ENCODE measurements at regions not wholly inside any gene's neighbourhood (a gene's known extent, or its start where the extent isn't known, plus 50 kb on each side); places are given as distances from the start of the nearest gene placed in this dataset.

DNA sequence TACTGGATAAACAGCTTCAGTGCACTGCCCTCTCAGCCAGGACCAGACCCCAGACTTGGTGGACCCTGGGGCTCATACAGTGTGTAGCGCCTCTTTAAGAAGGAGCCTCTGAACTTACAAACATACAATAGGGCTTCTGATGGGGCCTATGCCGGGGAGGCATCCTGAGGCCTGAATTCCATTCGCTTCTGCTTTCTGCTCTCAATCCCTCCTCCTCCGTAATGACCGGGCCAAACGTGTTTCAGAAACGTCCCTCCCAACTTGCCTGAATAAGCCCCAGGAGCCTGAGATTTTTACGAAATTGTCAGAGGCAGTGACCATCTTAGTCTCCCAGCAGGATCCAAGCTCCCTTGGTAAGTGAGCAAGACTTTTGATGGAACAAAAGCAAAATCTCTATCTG is 128.1 kb upstream of the BOD1 start:
- in situ Hi-C loops (cut with MboI; ENCODE audit: low pct_ligation_motif_present in 1 of 4, low pct_unique_long_range_greater_than_20kb in 1 of 4, low sequenced_read_pairs in 3 of 4): no loop called here
- H3K27ac ChIP-seq: peak overlapping the region in 2 of 4 donors; percentile 25 to 48

GRCh38 chr5:173745123-173745522 is 128.7 kb upstream of the BOD1 start:
- intact Hi-C loops (cut with DNase I; ENCODE audit: low total_unique reads): no loop called here
- 44 to 59% methylated on average over 1 to 4 of the region's 4 CpGs for WGBS, 2 donors (ENCODE audit: low coverage in 1 of 2)
- DNase-seq: peak; percentile 75
- Histone ChIP-seq H3K4me3 (no peak overlapping the region), H3K4me1 (no peaks in the 10 kb centered on the region), H3K9me3 (no peaks in the 10 kb centered on the region), H3K27ac (peak overlapping the region in 1 of 4 donors; percentile 48), H3K27me3 (no peaks in the 10 kb centered on the region), H3K36me3 (no peaks in the 10 kb centered on the region)
- TF ChIP-seq POLR2AphosphoS5 (IDR thresholded peaks at IDR 0.05) (peak in 1 of 3 donors; percentile 68), CTCF (IDR thresholded peaks at IDR 0.05) (no peak), POLR2A (IDR thresholded peaks at IDR 0.05) (no peak), EP300 (IDR thresholded peaks at IDR 0.05; ENCODE audit: low read depth) (no peak)
- in situ Hi-C loops (cut with MboI; ENCODE audit: low pct_ligation_motif_present in 1 of 4, low pct_unique_long_range_greater_than_20kb in 1 of 4, low sequenced_read_pairs in 3 of 4): no loop called here

More for the DNA sequence above, 128.1 kb upstream of the BOD1 start:
- intact Hi-C loops (cut with DNase I; ENCODE audit: low total_unique reads): no loop called here
- no peaks in the 10 kb centered on the region for H3K36me3 ChIP-seq
- no peaks in the 10 kb centered on the region for H3K4me1 ChIP-seq
- no peaks in the 10 kb centered on the region for H3K9me3 ChIP-seq
- DNase-seq: no peak
- no peak overlapping the region for H3K4me3 ChIP-seq
- TF ChIP-seq POLR2AphosphoS5 (IDR thresholded peaks at IDR 0.05): no peak
- TF ChIP-seq EP300 (IDR thresholded peaks at IDR 0.05; ENCODE audit: low read depth): no peak
- TF ChIP-seq CTCF (IDR thresholded peaks at IDR 0.05): no peak
- no peak for TF ChIP-seq POLR2A (IDR thresholded peaks at IDR 0.05)
- 81 to 86% methylated on average over 1 to 8 of the region's 8 CpGs for WGBS, 2 donors (ENCODE audit: low coverage in 1 of 2)
- no peaks in the 10 kb centered on the region for H3K27me3 ChIP-seq

- in situ Hi-C loops (cut with MboI; ENCODE audit: low pct_ligation_motif_present in 1 of 4, low pct_unique_long_range_greater_than_20kb in 1 of 4, low sequenced_read_pairs in 3 of 4) (no loop called here), intact Hi-C loops (cut with DNase I; ENCODE audit: low total_unique reads) (no loop called here)
- 76 to 90% methylated on average over 5 to 7 of the region's 7 CpGs for WGBS, 2 donors (ENCODE audit: low coverage in 1 of 2)
- Histone ChIP-seq H3K36me3 (no peaks in the 10 kb centered on the region), H3K27me3 (no peaks in the 10 kb centered on the region), H3K9me3 (no peaks in the 10 kb centered on the region), H3K4me1 (no peaks in the 10 kb centered on the region), H3K4me3 (no peak overlapping the region), H3K27ac (peak overlapping the region in 2 of 4 donors; percentile 6 to 63)
- DNase-seq: no peak
- TF ChIP-seq CTCF (IDR thresholded peaks at IDR 0.05): no peak
- TF ChIP-seq POLR2AphosphoS5 (IDR thresholded peaks at IDR 0.05): no peak
- no peak for TF ChIP-seq POLR2A (IDR thresholded peaks at IDR 0.05)
- no peak for TF ChIP-seq EP300 (IDR thresholded peaks at IDR 0.05; ENCODE audit: low read depth)
These were observed 129.1 kb upstream of the BOD1 start for GRCh38 chr5:173745557-173745956.

DNA sequence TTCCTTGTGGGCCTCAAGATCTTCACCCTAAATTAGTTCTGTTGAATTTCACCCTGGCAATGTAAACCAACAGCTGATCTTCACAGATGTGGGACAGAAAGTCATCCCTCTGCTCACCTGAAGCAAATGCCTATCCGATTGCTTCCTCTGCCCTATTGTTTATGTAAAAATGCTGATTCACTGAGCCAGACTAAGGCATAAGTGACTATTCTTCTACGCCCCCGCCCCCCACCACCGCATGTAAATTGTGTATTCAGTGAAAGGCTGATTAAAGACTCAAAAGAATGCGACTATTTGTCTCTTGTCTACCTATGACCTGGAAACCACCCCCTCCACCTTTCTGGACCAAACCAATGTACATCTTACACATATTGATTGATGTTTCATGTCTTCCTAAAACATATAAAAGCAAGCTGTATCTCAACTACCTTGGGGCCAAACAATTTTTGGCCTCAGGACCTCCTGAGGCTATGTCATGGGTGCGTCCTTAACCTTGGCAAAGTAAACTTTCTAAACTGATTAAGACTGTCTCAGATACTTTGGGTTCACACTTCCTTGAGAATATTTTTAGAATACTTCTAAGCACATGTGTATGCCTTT is 129.7 kb upstream of the BOD1 start:
- in situ Hi-C loops (cut with MboI; ENCODE audit: low pct_ligation_motif_present in 1 of 4, low pct_unique_long_range_greater_than_20kb in 1 of 4, low sequenced_read_pairs in 3 of 4) (no loop called here), intact Hi-C loops (cut with DNase I; ENCODE audit: low total_unique reads) (no loop called here)
- Histone ChIP-seq H3K9me3 (no peaks in the 10 kb centered on the region), H3K27me3 (no peaks in the 10 kb centered on the region), H3K36me3 (no peaks in the 10 kb centered on the region), H3K27ac (peak overlapping the region in 2 of 4 donors; percentile 6 to 63), H3K4me1 (no peaks in the 10 kb centered on the region), H3K4me3 (no peak overlapping the region)
- TF ChIP-seq EP300 (IDR thresholded peaks at IDR 0.05; ENCODE audit: low read depth): no peak
- no peak for TF ChIP-seq POLR2AphosphoS5 (IDR thresholded peaks at IDR 0.05)
- no peak for TF ChIP-seq CTCF (IDR thresholded peaks at IDR 0.05)
- no peak for TF ChIP-seq POLR2A (IDR thresholded peaks at IDR 0.05)
- WGBS, 2 donors (ENCODE audit: low coverage in 1 of 2): 82 to 85% methylated on average over 2 to 6 of the region's 6 CpGs
- no peak for DNase-seq

Measured in transverse colon (tissue), 4 donors.